ENCODE measurements at regions not wholly inside any gene's neighbourhood (a gene's known extent, or its start where the extent isn't known, plus 50 kb on each side); places are given as distances from the start of the nearest gene placed in this dataset.

- TF ChIP-seq CTCF (IDR thresholded peaks at IDR 0.05; ENCODE audit: borderline replicate concordance, insufficient read depth, low read depth, low read length) = no peak
- no peak overlapping the region for H3K4me3 ChIP-seq (ENCODE audit: low read depth, low read length)
Observed at GRCh38 chr10:10821926-10822325, 195.7 kb upstream of the CELF2 start.

GRCh38 chr10:10824591-10825148 is 193.0 kb upstream of the CELF2 start:
- TF ChIP-seq CTCF (IDR thresholded peaks at IDR 0.05; ENCODE audit: borderline replicate concordance, insufficient read depth, low read depth, low read length) = no peak
- no peak overlapping the region for H3K4me3 ChIP-seq (ENCODE audit: low read depth, low read length)

- H3K4me3 ChIP-seq (ENCODE audit: low read depth, low read length) = no peak overlapping the region
- TF ChIP-seq CTCF (IDR thresholded peaks at IDR 0.05; ENCODE audit: borderline replicate concordance, insufficient read depth, low read depth, low read length) = no peak
Observed at GRCh38 chr10:10826125-10826524, 191.5 kb upstream of the CELF2 start.

- no peak for TF ChIP-seq CTCF (IDR thresholded peaks at IDR 0.05; ENCODE audit: borderline replicate concordance, insufficient read depth, low read depth, low read length)
- no peak overlapping the region for H3K4me3 ChIP-seq (ENCODE audit: low read depth, low read length)
Observed at GRCh38 chr10:10828623-10829022, 189.0 kb upstream of the CELF2 start.

- TF ChIP-seq CTCF (IDR thresholded peaks at IDR 0.05; ENCODE audit: borderline replicate concordance, insufficient read depth, low read depth, low read length) = no peak
- no peak overlapping the region for H3K4me3 ChIP-seq (ENCODE audit: low read depth, low read length)
Observed at GRCh38 chr10:10829576-10829975, 188.1 kb upstream of the CELF2 start.

GRCh38 chr10:10830293-10830986 is 187.2 kb upstream of the CELF2 start:
- no peak overlapping the region for H3K4me3 ChIP-seq (ENCODE audit: low read depth, low read length)

More at GRCh38 chr10:10830293-10830986, 187.2 kb upstream of the CELF2 start:
- TF ChIP-seq CTCF (IDR thresholded peaks at IDR 0.05; ENCODE audit: borderline replicate concordance, insufficient read depth, low read depth, low read length) = no peak

Data from GM12875 (cell line).